Fibroblast of pulmonary artery (primary cell): ENCODE measurements at regions not wholly inside any gene's neighbourhood (a gene's known extent, or its start where the extent isn't known, plus 50 kb on each side); places are given as distances from the start of the nearest gene placed in this dataset.
"Not testable (repeated sequence)": the region's sequence is repeated elsewhere in the genome, so short reads cannot be mapped to it uniquely, and the experiment has no call there.

Source experiments
- DNase-seq: peaks from one replicate; pipeline ENCODE4 v3.0.0-alpha.2; 2010; ENCODE audit warnings: low read depth
- H3K4me3 ChIP-seq: replicated peaks from 2 replicates; pipeline ENCODE4 v1.5.1; 2011; ENCODE audit warnings: low read depth, mild to moderate bottlenecking, control low read depth, low read length, moderate library complexity
- TF ChIP-seq, protein P1 (sequence below): IDR thresholded peaks from 2 replicates; pipeline ENCODE4 v1.5.1; 2011; ENCODE audit warnings: mild to moderate bottlenecking, control low read depth, low read length, inconsistent platforms; ENCODE audit errors: missing control alignments

DNA sequence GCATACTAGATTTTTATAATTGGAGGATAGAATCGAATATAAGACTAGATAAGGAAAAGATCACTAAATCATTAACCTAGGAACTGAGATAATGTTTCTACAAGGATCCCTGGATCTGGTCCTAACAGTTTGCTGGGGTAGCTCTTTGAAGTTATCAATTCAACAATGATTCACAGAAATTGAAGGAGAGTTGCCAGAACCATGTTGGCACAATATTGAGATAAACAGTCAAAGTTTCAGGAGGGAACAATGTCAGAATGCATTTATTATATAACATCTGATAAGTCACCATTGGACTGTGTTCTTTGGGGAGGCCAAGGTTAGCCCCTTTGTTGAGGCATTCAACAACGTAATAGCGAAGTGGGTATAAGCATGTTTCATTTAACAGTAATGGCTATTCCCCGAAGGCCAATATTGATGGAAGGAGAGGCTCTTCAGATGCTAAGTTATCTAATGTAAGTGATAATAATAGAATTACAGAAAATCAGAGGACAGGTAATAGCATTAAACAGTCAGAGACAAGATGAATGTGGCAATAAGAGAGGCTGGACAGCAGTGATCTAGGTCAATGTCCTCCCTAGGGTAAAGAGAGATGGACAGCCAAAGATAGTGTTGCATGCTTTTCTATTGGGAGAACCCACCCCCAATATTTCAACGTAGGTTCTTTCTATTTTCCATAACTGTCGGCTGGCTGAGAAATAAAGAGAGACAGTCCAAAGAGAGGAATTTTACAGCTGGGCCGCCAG lies 604.8 kb upstream of the GYPC start:
- no peak overlapping the region for H3K4me3 ChIP-seq
- TF ChIP-seq, protein P1, sequence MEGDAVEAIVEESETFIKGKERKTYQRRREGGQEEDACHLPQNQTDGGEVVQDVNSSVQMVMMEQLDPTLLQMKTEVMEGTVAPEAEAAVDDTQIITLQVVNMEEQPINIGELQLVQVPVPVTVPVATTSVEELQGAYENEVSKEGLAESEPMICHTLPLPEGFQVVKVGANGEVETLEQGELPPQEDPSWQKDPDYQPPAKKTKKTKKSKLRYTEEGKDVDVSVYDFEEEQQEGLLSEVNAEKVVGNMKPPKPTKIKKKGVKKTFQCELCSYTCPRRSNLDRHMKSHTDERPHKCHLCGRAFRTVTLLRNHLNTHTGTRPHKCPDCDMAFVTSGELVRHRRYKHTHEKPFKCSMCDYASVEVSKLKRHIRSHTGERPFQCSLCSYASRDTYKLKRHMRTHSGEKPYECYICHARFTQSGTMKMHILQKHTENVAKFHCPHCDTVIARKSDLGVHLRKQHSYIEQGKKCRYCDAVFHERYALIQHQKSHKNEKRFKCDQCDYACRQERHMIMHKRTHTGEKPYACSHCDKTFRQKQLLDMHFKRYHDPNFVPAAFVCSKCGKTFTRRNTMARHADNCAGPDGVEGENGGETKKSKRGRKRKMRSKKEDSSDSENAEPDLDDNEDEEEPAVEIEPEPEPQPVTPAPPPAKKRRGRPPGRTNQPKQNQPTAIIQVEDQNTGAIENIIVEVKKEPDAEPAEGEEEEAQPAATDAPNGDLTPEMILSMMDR: no peak
- DNase-seq: no peak

DNA sequence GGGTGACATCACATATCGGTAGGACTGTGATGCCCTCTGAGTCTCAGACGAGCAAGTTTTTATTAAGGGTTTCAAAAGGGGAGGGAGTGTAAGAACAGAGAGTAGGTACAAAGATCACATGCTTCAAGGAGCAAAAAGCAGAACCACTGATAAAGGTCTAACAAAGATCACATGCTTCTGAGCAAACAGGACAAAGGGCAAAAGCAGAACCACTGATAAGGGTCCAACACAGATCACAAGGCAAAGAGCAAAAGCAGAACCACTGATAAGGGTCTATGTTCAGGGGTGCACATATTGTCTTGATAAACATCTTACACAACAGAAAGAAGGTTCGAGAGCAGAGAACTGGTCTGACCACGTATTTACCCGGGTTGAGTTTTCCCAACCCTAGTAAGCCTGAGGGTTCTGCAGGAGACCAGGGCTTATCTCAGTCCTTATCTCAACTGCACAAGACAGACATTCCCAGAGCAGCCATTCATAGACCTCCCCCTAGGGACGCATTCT lies 604.2 kb upstream of the GYPC start:
- H3K4me3 ChIP-seq, DNase-seq: not testable (repeated sequence)

DNA sequence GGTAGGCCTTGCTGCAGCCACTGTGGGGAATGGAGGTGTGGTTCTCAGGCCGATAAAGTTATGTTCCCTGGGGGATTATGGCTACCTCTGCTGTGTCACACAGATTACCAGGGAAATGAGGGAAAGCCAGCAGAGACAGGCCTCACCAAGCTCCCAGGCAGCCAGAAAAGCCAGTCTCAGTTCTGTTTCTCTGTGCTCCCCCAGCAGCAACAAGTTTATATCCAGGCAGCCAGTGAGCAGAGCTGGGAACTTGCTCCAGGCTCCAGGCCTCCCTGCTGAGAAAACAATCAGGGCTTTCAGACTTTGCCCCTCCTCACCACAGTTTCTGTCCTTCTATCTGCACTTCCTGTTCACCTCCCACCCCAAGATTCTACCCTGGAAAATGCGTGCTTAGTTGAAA lies 596.6 kb upstream of the GYPC start:
- no peak for DNase-seq
- TF ChIP-seq, protein P1: no peak
- H3K4me3 ChIP-seq: no peak overlapping the region

DNA sequence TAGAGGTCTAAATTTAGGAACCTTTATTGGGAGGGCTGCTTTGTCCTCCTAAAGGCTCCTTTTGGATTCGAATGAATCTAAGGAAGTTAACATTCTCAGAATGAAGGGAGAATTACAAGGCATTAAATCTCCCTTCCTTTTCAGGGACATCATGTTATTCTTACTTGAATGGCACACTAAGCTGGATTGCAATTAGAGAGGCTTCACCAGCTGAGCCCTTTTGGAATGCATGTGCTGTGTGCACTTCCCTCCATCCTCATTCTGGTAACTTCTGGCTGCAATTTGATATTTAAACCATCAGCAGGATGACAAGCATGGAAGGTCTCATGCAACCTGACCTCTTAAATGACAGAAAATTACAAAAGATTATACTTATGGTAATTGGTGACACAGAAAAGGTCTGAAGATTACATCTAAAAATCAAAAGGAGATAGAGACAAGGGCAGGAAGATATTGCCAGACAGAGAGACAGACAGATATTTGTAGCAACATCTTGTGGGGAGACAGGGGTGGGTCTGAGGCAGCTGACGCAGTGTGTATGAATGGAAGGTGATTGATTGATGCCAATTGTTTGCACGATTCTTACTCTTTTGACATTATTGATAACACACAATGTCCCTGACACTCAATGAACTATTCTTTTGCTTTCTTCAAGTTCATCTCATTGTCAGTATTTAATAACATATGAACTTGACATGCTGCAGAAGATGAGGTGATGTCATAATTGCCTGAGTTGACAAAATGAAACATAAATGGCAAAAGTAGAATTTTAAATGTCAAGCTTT lies 570.8 kb upstream of the GYPC start:
- no peak for DNase-seq
- no peak overlapping the region for H3K4me3 ChIP-seq
- TF ChIP-seq, protein P1: no peak

DNA sequence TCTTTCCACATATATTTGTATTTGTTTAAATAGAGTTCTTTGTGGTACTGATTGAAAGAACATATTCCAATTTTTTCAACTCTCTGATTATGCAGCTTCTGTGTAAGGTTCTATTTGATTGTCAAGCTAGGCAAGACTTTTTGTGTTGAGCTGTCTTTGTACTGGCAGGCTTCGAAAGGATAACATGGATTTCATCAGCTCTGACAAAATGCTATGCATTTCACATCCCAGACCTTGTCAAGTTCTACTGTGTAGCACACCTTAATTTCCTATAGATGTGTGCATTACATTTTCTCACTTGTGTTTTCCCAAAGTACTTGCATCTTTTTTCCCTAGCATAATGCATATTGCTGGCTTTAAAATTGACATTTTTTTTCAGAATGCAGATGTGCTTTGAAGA lies 555.0 kb upstream of the GYPC start:
- H3K4me3 ChIP-seq: no peak overlapping the region
- DNase-seq: no peak
- TF ChIP-seq, protein P1: no peak

DNA sequence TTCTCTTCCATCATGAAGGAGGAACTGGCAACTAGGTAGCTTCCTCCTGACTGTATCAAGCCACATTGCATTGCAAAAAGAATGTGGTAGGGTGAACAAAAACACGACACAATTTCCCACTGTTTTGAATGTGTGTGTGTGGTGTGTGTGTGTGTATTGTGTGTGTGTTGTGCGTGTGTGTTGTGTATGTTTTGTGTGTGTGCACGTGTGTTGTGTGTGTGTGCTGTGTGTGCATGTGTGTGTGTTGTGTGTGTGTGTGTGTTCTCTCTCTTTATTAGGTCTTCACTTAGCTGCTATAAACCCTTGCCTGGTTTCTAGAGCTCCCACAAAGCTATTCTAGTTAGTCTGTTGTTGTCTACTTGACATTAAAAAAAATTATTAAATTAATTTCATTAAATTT lies 550.0 kb upstream of the GYPC start:
- no peak overlapping the region for H3K4me3 ChIP-seq
- TF ChIP-seq, protein P1: no peak
- no peak for DNase-seq

DNA sequence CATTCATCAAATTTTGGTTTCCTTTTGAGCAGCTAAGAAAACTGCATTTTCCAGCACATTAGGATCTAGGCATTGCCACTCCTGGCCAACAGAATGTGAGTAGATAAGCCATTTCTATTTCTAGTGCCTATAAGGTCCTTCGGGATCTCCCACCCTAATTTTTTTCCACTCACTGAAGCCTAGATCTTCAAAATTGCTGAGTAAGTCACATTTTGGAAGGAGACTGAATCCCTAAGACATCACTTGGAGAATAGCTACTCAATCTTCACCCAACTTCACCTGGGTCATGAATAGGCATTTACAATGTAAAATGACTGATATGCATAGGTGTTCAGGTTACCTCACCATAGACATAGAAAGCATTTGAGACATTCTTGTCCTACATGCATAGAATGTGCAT lies 548.1 kb upstream of the GYPC start:
- no peak overlapping the region for H3K4me3 ChIP-seq
- no peak for DNase-seq
- TF ChIP-seq, protein P1: no peak
